Osteoblast (primary cell): ENCODE measurements at regions not wholly inside any gene's neighbourhood (a gene's known extent, or its start where the extent isn't known, plus 50 kb on each side); places are given as distances from the start of the nearest gene placed in this dataset.
A peak's percentile ranks its signal among the peaks of the same experiment; 100 is the strongest.

Experiments used
- DNase-seq: peaks from one replicate; pipeline ENCODE4 v3.0.0; 2011; ENCODE audit warnings: low spot score, mixed read lengths; ENCODE audit not compliant: insufficient read length; ENCODE audit errors: missing footprints
- H2AFZ ChIP-seq: 2 replicates; pipeline ENCODE4 v1.6.0; 2011; ENCODE audit warnings: mild to moderate bottlenecking, low read length
- H3K27ac ChIP-seq: 2 replicates; pipeline ENCODE4 v1.5.1; 2011; ENCODE audit warnings: mild to moderate bottlenecking, low read depth, low read length, moderate library complexity
- H3K27me3 ChIP-seq: 2 replicates; pipeline ENCODE4 v1.6.0; 2012; ENCODE audit warnings: mild to moderate bottlenecking, control low read depth, inconsistent platforms, low read length, moderate library complexity; ENCODE audit not compliant: insufficient read depth
- H3K36me3 ChIP-seq: 2 replicates; pipeline ENCODE4 v1.5.1; 2011; ENCODE audit warnings: mild to moderate bottlenecking, low read length, control low read depth, moderate library complexity; ENCODE audit not compliant: insufficient read depth
- H3K4me1 ChIP-seq: 2 replicates; pipeline ENCODE4 v1.5.1; 2011; ENCODE audit warnings: mild to moderate bottlenecking, low read length, control low read depth, moderate library complexity; ENCODE audit not compliant: insufficient read depth
- H3K4me2 ChIP-seq: 2 replicates; pipeline ENCODE4 v1.6.0; 2011; ENCODE audit warnings: mild to moderate bottlenecking, low read length; ENCODE audit not compliant: insufficient read depth
- H3K4me3 ChIP-seq: fragments of 200-600 bp; sonication (generic); 3 replicates; pipeline ENCODE4 v1.5.1; 2012; ENCODE audit warnings: mild to moderate bottlenecking, low read length, inconsistent platforms; ENCODE audit not compliant: insufficient read depth
- H3K79me2 ChIP-seq: 2 replicates; pipeline ENCODE4 v1.6.0; 2012; ENCODE audit warnings: mild to moderate bottlenecking, low read length, control low read depth, inconsistent platforms; ENCODE audit not compliant: insufficient read depth
- H3K9me3 ChIP-seq: 2 replicates; pipeline ENCODE4 v1.5.1; 2011; ENCODE audit warnings: low read depth, low read length, control low read depth
- H4K20me1 ChIP-seq: 2 replicates; pipeline ENCODE4 v1.6.0; 2012; ENCODE audit warnings: mild to moderate bottlenecking, low read length, control low read depth; ENCODE audit not compliant: insufficient read depth
- TF ChIP-seq, protein P1 (sequence below): IDR thresholded peaks from 2 replicates; pipeline ENCODE4 v1.5.1; 2011; ENCODE audit warnings: mild to moderate bottlenecking, low read depth, low read length, moderate library complexity; ENCODE audit errors: extremely low read depth

DNA sequence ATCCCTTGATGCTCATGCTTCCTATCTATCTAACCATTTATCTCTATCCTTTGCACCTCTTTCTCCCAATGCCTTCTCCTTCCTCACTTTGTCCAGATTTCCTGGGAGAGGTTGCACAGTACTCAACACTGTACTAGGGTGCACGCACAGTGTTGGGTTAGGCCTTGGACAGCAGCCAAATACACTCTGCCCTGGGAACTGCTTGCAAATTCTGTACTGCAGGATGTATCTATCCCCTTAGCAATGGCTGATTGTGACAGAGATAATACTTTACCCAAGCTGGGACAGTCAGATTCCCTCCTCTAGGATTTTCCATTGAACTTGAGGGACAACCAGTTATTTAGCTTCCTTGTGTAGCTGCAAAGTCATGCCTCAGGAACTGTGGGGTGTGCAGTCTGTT is 113.3 kb downstream of the IL20RB start:
- no peak overlapping the region for H3K4me2 ChIP-seq
- no peaks in the 10 kb centered on the region for H3K36me3 ChIP-seq
- no peaks in the 10 kb centered on the region for H3K9me3 ChIP-seq
- no peak for DNase-seq
- H3K79me2 ChIP-seq: no peaks in the 10 kb centered on the region
- no peak overlapping the region for H3K4me3 ChIP-seq
- TF ChIP-seq, protein P1, sequence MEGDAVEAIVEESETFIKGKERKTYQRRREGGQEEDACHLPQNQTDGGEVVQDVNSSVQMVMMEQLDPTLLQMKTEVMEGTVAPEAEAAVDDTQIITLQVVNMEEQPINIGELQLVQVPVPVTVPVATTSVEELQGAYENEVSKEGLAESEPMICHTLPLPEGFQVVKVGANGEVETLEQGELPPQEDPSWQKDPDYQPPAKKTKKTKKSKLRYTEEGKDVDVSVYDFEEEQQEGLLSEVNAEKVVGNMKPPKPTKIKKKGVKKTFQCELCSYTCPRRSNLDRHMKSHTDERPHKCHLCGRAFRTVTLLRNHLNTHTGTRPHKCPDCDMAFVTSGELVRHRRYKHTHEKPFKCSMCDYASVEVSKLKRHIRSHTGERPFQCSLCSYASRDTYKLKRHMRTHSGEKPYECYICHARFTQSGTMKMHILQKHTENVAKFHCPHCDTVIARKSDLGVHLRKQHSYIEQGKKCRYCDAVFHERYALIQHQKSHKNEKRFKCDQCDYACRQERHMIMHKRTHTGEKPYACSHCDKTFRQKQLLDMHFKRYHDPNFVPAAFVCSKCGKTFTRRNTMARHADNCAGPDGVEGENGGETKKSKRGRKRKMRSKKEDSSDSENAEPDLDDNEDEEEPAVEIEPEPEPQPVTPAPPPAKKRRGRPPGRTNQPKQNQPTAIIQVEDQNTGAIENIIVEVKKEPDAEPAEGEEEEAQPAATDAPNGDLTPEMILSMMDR: no peak
- H4K20me1 ChIP-seq: no peaks in the 10 kb centered on the region
- no peak overlapping the region for H3K27ac ChIP-seq
- no peaks in the 10 kb centered on the region for H3K4me1 ChIP-seq
- H2AFZ ChIP-seq: no peak overlapping the region
- no peaks in the 10 kb centered on the region for H3K27me3 ChIP-seq

DNA sequence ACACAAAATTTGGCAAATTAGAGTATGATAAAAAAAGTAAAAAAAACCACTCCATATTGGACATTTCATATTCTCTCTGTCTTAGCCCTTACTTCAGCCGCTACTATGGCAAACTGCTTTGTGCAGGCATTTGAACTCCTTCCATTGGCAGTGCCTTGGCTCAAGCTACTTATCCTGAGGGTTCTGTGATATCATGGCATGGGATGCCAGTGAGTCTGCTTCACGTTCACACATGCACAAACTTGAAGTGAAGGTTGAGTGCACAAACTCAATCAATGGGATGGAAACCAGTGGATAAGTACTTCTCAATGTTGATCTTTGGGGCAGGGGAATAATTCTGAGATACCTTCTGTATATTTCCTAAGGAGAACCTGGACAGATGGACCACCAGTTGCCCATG is 117.2 kb downstream of the IL20RB start:
- Histone ChIP-seq H3K4me1 (no peaks in the 10 kb centered on the region), H2AFZ (no peak overlapping the region), H3K4me3 (no peak overlapping the region), H3K36me3 (no peaks in the 10 kb centered on the region), H4K20me1 (no peaks in the 10 kb centered on the region), H3K79me2 (no peaks in the 10 kb centered on the region), H3K4me2 (no peak overlapping the region), H3K9me3 (no peaks in the 10 kb centered on the region), H3K27ac (no peak overlapping the region), H3K27me3 (no peaks in the 10 kb centered on the region)
- peak; percentile 4 for DNase-seq
- TF ChIP-seq, protein P1: no peak

DNA sequence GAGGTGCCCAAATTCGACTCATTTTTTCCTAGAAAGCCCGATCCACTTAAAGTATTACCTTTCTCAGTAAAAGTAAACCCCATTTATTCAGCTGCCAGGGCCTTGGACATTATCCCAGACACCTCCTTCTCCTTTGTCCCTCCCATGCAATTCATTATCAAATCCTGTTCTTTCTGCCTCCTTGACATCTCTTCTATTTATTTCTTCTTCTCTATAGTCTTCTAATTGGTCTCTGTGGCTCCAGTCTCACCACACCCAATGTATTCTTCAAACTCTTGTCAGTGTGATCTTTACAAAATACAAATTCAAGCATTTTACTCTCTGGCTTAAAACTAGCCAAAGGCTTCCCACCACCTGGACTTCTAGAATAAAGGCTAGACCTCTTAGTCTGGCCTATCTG is 120.3 kb downstream of the IL20RB start:
- Histone ChIP-seq H3K4me3 (no peak overlapping the region), H3K4me2 (no peak overlapping the region), H2AFZ (no peak overlapping the region), H3K79me2 (no peaks in the 10 kb centered on the region), H3K27me3 (no peaks in the 10 kb centered on the region), H3K36me3 (no peaks in the 10 kb centered on the region), H3K9me3 (no peaks in the 10 kb centered on the region), H4K20me1 (no peaks in the 10 kb centered on the region), H3K27ac (no peak overlapping the region), H3K4me1 (no peaks in the 10 kb centered on the region)
- no peak for DNase-seq
- TF ChIP-seq, protein P1: no peak

DNA sequence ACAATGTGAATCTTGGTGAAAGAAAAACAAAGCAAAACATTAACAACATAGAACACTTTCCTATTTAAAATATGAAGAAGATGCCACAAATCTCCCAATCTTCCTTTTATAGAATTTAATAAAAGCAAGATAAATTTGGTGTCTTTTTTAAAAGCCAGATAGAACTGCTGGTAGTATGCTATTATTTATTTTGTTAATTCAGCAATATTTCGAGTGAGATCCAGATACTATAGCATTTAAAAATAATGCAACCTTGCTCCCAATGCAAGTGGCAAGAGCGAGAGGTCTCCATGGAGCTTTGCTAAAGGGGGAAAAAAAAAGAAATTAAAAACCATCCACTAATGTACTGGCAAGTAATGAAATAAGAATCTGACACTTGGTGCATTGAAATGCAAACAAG is 121.8 kb downstream of the IL20RB start:
- Histone ChIP-seq H3K79me2 (no peaks in the 10 kb centered on the region), H3K27me3 (no peaks in the 10 kb centered on the region), H3K4me1 (no peaks in the 10 kb centered on the region), H3K36me3 (no peaks in the 10 kb centered on the region), H3K9me3 (no peaks in the 10 kb centered on the region), H3K4me3 (no peak overlapping the region), H3K4me2 (no peak overlapping the region), H4K20me1 (no peaks in the 10 kb centered on the region), H2AFZ (no peak overlapping the region), H3K27ac (no peak overlapping the region)
- no peak for DNase-seq
- TF ChIP-seq, protein P1: no peak
